ENCODE measurements at regions not wholly inside any gene's neighbourhood (a gene's known extent, or its start where the extent isn't known, plus 50 kb on each side); places are given as distances from the start of the nearest gene placed in this dataset.

- TF ChIP-seq CTCF (IDR thresholded peaks at IDR 0.05) (peak in 1 of 2 donors; percentile 9), POLR2AphosphoS5 (IDR thresholded peaks at IDR 0.05) (no peak)
These were observed 52.1 kb upstream of the LAPTM4A start for GRCh38 chr2:20103530-20103929.

All from suprapubic skin (tissue), 3 donors.